ENCODE measurements at regions not wholly inside any gene's neighbourhood (a gene's known extent, or its start where the extent isn't known, plus 50 kb on each side); places are given as distances from the start of the nearest gene placed in this dataset.

DNA sequence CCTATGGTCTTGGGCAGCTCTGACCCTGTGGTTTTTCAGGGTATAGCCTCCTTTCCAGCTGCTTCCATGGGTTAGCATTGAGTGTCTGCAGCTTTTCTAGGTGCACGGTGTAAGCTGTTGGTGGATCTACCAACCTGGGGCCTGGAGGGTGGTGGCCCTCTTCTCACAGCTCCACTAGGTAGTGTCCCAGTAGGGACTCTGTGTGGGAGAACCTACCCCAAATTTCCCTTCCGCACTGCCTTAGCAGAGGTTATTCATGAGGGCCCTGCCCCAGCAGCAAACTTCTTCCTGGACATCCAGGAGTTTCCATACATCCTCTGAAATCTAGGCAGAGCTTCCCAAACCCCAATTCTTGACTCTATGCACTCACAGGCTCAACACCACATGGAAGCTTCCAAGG is 111.0 kb upstream of the C1orf87 start:
- TF ChIP-seq, protein P1, sequence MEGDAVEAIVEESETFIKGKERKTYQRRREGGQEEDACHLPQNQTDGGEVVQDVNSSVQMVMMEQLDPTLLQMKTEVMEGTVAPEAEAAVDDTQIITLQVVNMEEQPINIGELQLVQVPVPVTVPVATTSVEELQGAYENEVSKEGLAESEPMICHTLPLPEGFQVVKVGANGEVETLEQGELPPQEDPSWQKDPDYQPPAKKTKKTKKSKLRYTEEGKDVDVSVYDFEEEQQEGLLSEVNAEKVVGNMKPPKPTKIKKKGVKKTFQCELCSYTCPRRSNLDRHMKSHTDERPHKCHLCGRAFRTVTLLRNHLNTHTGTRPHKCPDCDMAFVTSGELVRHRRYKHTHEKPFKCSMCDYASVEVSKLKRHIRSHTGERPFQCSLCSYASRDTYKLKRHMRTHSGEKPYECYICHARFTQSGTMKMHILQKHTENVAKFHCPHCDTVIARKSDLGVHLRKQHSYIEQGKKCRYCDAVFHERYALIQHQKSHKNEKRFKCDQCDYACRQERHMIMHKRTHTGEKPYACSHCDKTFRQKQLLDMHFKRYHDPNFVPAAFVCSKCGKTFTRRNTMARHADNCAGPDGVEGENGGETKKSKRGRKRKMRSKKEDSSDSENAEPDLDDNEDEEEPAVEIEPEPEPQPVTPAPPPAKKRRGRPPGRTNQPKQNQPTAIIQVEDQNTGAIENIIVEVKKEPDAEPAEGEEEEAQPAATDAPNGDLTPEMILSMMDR (IDR thresholded peaks at IDR 0.05), result no peak
- no peak for TF ChIP-seq POLR2A (IDR thresholded peaks at IDR 0.05)

All from lower leg skin (tissue), 3 donors.